ENCODE measurements at regions not wholly inside any gene's neighbourhood (a gene's known extent, or its start where the extent isn't known, plus 50 kb on each side); places are given as distances from the start of the nearest gene placed in this dataset.
"Not testable (repeated sequence)": the region's sequence is repeated elsewhere in the genome, so short reads cannot be mapped to it uniquely, and the experiment has no call there.

GRCh38 chr4:43163101-43163792, 270.7 kb downstream of the GRXCR1 start:
- H3K9me3 ChIP-seq (ENCODE audit: control insufficient read depth, low read length) = no peaks in the 10 kb centered on the region
- DNase-seq = no peak
- no peaks in the 10 kb centered on the region for H3K27me3 ChIP-seq (ENCODE audit: control insufficient read depth, insufficient read depth)
- no peak overlapping the region for H3K27ac ChIP-seq (ENCODE audit: low read length)
- 68% methylated on average over 5 of the region's 5 CpGs for WGBS
- no peak overlapping the region for H3K4me3 ChIP-seq (ENCODE audit: low read length)
- ATAC-seq = no peak
- H3K4me1 ChIP-seq (ENCODE audit: control insufficient read depth, insufficient read depth, low read length) = no peaks in the 10 kb centered on the region
- intact Hi-C loops (cut with DNase I) = no loop called here

- Histone ChIP-seq H3K4me1 (ENCODE audit: control insufficient read depth, insufficient read depth, low read length) (no peaks in the 10 kb centered on the region), H3K27ac (ENCODE audit: low read length) (no peak overlapping the region), H3K27me3 (ENCODE audit: control insufficient read depth, insufficient read depth) (no peaks in the 10 kb centered on the region), H3K9me3 (ENCODE audit: control insufficient read depth, low read length) (no peaks in the 10 kb centered on the region), H3K4me3 (ENCODE audit: low read length) (no peak overlapping the region)
- no peak for ATAC-seq
- DNase-seq = no peak
- intact Hi-C loops (cut with DNase I) = no loop called here
- WGBS = 82% methylated on average over 4 of the region's 4 CpGs
Measured at GRCh38 chr4:43189741-43190140, 297.2 kb downstream of the GRXCR1 start.

GRCh38 chr4:43212576-43212975, 320.1 kb downstream of the GRXCR1 start:
- H3K4me3 ChIP-seq (ENCODE audit: low read length); H3K27ac ChIP-seq (ENCODE audit: low read length); ATAC-seq; DNase-seq; H3K27me3 ChIP-seq (ENCODE audit: control insufficient read depth, insufficient read depth); intact Hi-C loops (cut with DNase I); H3K9me3 ChIP-seq (ENCODE audit: control insufficient read depth, low read length); H3K4me1 ChIP-seq (ENCODE audit: control insufficient read depth, insufficient read depth, low read length): not testable (repeated sequence)
- WGBS = 74% methylated on average over 1 of the region's 1 CpG

- Histone ChIP-seq H3K4me3 (ENCODE audit: low read length) (no peak overlapping the region), H3K27me3 (ENCODE audit: control insufficient read depth, insufficient read depth) (no peaks in the 10 kb centered on the region), H3K27ac (ENCODE audit: low read length) (no peak overlapping the region), H3K4me1 (ENCODE audit: control insufficient read depth, insufficient read depth, low read length) (no peaks in the 10 kb centered on the region), H3K9me3 (ENCODE audit: control insufficient read depth, low read length) (no peaks in the 10 kb centered on the region)
- ATAC-seq = no peak
- intact Hi-C loops (cut with DNase I) = no loop called here
- WGBS = 88% methylated on average over 3 of the region's 3 CpGs
- DNase-seq = no peak
Measured at GRCh38 chr4:43223820-43224219, 331.3 kb downstream of the GRXCR1 start.

- Histone ChIP-seq H3K4me1 (ENCODE audit: control insufficient read depth, insufficient read depth, low read length) (no peaks in the 10 kb centered on the region), H3K4me3 (ENCODE audit: low read length) (no peak overlapping the region), H3K27ac (ENCODE audit: low read length) (no peak overlapping the region), H3K27me3 (ENCODE audit: control insufficient read depth, insufficient read depth) (no peaks in the 10 kb centered on the region), H3K9me3 (ENCODE audit: control insufficient read depth, low read length) (no peaks in the 10 kb centered on the region)
- DNase-seq (no peak), ATAC-seq (no peak)
- WGBS = 24% methylated on average over 2 of the region's 2 CpGs
- intact Hi-C loops (cut with DNase I) = no loop called here
Measured at GRCh38 chr4:43224559-43224958, 332.0 kb downstream of the GRXCR1 start.

GRCh38 chr4:43233321-43233720, 340.8 kb downstream of the GRXCR1 start:
- ATAC-seq (no peak), DNase-seq (no peak)
- H3K4me1 ChIP-seq (ENCODE audit: control insufficient read depth, insufficient read depth, low read length) = no peaks in the 10 kb centered on the region
- H3K27me3 ChIP-seq (ENCODE audit: control insufficient read depth, insufficient read depth) = no peaks in the 10 kb centered on the region
- H3K27ac ChIP-seq (ENCODE audit: low read length) = no peak overlapping the region
- 89% methylated on average over 3 of the region's 3 CpGs for WGBS
- H3K4me3 ChIP-seq (ENCODE audit: low read length) = no peak overlapping the region
- no peaks in the 10 kb centered on the region for H3K9me3 ChIP-seq (ENCODE audit: control insufficient read depth, low read length)
- intact Hi-C loops (cut with DNase I) = no loop called here

- H3K4me1 ChIP-seq (ENCODE audit: control insufficient read depth, insufficient read depth, low read length) = no peaks in the 10 kb centered on the region
- H3K27me3 ChIP-seq (ENCODE audit: control insufficient read depth, insufficient read depth) = no peaks in the 10 kb centered on the region
- H3K4me3 ChIP-seq (ENCODE audit: low read length) = no peak overlapping the region
- ATAC-seq (no peak), DNase-seq (no peak)
- intact Hi-C loops (cut with DNase I) = no loop called here
- no peak overlapping the region for H3K27ac ChIP-seq (ENCODE audit: low read length)
- WGBS = 45% methylated on average over 5 of the region's 5 CpGs
- H3K9me3 ChIP-seq (ENCODE audit: control insufficient read depth, low read length) = no peaks in the 10 kb centered on the region
Measured at GRCh38 chr4:43234626-43235415, 342.3 kb downstream of the GRXCR1 start.

- Histone ChIP-seq H3K9me3 (ENCODE audit: control insufficient read depth, low read length) (no peaks in the 10 kb centered on the region), H3K4me1 (ENCODE audit: control insufficient read depth, insufficient read depth, low read length) (no peaks in the 10 kb centered on the region), H3K4me3 (ENCODE audit: low read length) (no peak overlapping the region), H3K27me3 (ENCODE audit: control insufficient read depth, insufficient read depth) (no peaks in the 10 kb centered on the region), H3K27ac (ENCODE audit: low read length) (no peak overlapping the region)
- DNase-seq (no peak), ATAC-seq (no peak)
- 41% methylated on average over 1 of the region's 1 CpG for WGBS
- intact Hi-C loops (cut with DNase I) = no loop called here
Measured at GRCh38 chr4:43238008-43238407, 345.5 kb downstream of the GRXCR1 start.

GRCh38 chr4:43238585-43238984, 346.1 kb downstream of the GRXCR1 start:
- Histone ChIP-seq H3K27me3 (ENCODE audit: control insufficient read depth, insufficient read depth) (no peaks in the 10 kb centered on the region), H3K4me3 (ENCODE audit: low read length) (no peak overlapping the region), H3K27ac (ENCODE audit: low read length) (no peak overlapping the region), H3K4me1 (ENCODE audit: control insufficient read depth, insufficient read depth, low read length) (no peaks in the 10 kb centered on the region), H3K9me3 (ENCODE audit: control insufficient read depth, low read length) (no peaks in the 10 kb centered on the region)
- intact Hi-C loops (cut with DNase I) = no loop called here
- DNase-seq (no peak), ATAC-seq (no peak)

GRCh38 chr4:43241104-43241503, 348.6 kb downstream of the GRXCR1 start:
- H3K4me3 ChIP-seq (ENCODE audit: low read length) = no peak overlapping the region
- H3K9me3 ChIP-seq (ENCODE audit: control insufficient read depth, low read length) = no peaks in the 10 kb centered on the region
- intact Hi-C loops (cut with DNase I) = no loop called here
- no peaks in the 10 kb centered on the region for H3K27me3 ChIP-seq (ENCODE audit: control insufficient read depth, insufficient read depth)
- no peak for DNase-seq
- H3K27ac ChIP-seq (ENCODE audit: low read length) = no peak overlapping the region
- ATAC-seq = no peak
- no peaks in the 10 kb centered on the region for H3K4me1 ChIP-seq (ENCODE audit: control insufficient read depth, insufficient read depth, low read length)

- no peak overlapping the region for H3K4me3 ChIP-seq (ENCODE audit: low read length)
- no peak for ATAC-seq
- no peaks in the 10 kb centered on the region for H3K27me3 ChIP-seq (ENCODE audit: control insufficient read depth, insufficient read depth)
- H3K9me3 ChIP-seq (ENCODE audit: control insufficient read depth, low read length) = no peaks in the 10 kb centered on the region
- no peak for DNase-seq
- intact Hi-C loops (cut with DNase I) = no loop called here
- WGBS = 30% methylated on average over 2 of the region's 2 CpGs
- no peaks in the 10 kb centered on the region for H3K4me1 ChIP-seq (ENCODE audit: control insufficient read depth, insufficient read depth, low read length)
- H3K27ac ChIP-seq (ENCODE audit: low read length) = no peak overlapping the region
Measured at GRCh38 chr4:43242606-43243005, 350.1 kb downstream of the GRXCR1 start.
